ENCODE measurements at regions not wholly inside any gene's neighbourhood (a gene's known extent, or its start where the extent isn't known, plus 50 kb on each side); places are given as distances from the start of the nearest gene placed in this dataset.

DNA sequence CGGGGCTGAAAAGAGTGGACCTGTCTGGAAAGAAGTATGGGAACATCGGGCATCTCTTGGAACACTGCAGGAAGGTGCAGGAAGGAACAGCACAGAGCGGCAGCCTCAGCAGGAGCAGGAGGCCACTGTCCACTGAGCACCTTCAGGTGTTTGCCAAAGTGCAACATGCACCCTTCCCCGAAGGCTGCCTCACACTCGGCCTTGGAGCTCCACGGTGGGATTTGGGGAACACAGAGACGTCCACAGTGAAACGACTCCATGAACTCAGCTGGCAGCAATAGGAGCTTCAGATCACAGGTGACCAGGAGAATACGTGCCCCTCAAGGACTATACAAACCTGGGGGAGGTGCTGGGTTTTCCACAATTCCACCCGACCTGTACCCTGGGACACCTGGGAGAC is 140.3 kb upstream of the RET start:
- no peak overlapping the region for H4K5ac ChIP-seq (ENCODE audit: insufficient read length, low read depth, low read length)
- H3T11ph ChIP-seq (ENCODE audit: low read length): no peak overlapping the region
- no peaks in the 10 kb centered on the region for H3K9me3 ChIP-seq (ENCODE audit: control insufficient read depth, low read depth, low read length)
- peaks cover 47% of the 10 kb centered on the region for H3K27me3 Mint-ChIP-seq (ENCODE audit: low read depth)
- H3K4me3 Mint-ChIP-seq: no peak overlapping the region
- no peak overlapping the region for H4K8ac ChIP-seq (replicated peaks; ENCODE audit: insufficient read length, low read depth, low read length)
- no peak overlapping the region for H2BK20ac ChIP-seq (ENCODE audit: low read depth, low read length, poor library complexity, severe bottlenecking)
- no peak overlapping the region for H2BK5ac ChIP-seq (ENCODE audit: insufficient read length, low read length)
- H2BK120ac ChIP-seq (ENCODE audit: low read depth, low read length, poor library complexity, severe bottlenecking): no peak overlapping the region
- no peaks in the 10 kb centered on the region; a peak in 1 of 7 replicates for H3K36me3 Mint-ChIP-seq (ENCODE audit: insufficient read depth in 1 of 3, low read depth in 3 of 3)
- no peak overlapping the region for H3K4me2 ChIP-seq (ENCODE audit: insufficient read depth, insufficient read length, low read length)
- no peak overlapping the region for H3K4ac ChIP-seq (ENCODE audit: low read depth, low read length)
- DNase-seq: no peak
- no peaks in the 10 kb centered on the region for H3K79me1 ChIP-seq (ENCODE audit: insufficient read depth, low read depth, low read length, poor library complexity, severe bottlenecking)
- H2AFZ ChIP-seq (ENCODE audit: low read length): no peak overlapping the region
- no peaks in the 10 kb centered on the region for H3K79me2 ChIP-seq (ENCODE audit: insufficient read depth, low read length)
- no peak overlapping the region for H3K14ac ChIP-seq (ENCODE audit: insufficient read depth, low read length)
- H3K9me3 Mint-ChIP-seq: peaks cover 2% of the 10 kb centered on the region in 2 experiments; a peak in 3 of 5 replicates
- H2BK15ac ChIP-seq (ENCODE audit: low read depth, low read length): no peak overlapping the region
- H2BK12ac ChIP-seq (ENCODE audit: insufficient read length, low read depth, low read length): no peak overlapping the region
- H3K9ac ChIP-seq (ENCODE audit: extremely low read depth, insufficient read length, low read length): no peak overlapping the region
- H4K20me1 ChIP-seq (ENCODE audit: control insufficient read depth, insufficient read depth, insufficient read length): no peaks in the 10 kb centered on the region
- no peak overlapping the region for H3K23ac ChIP-seq (ENCODE audit: insufficient read length, low read depth, low read length)
- H3K23me2 ChIP-seq (ENCODE audit: insufficient read length, low read depth, low read length, poor library complexity, severe bottlenecking): peaks cover 11% of the 10 kb centered on the region
- WGBS (ENCODE audit: extremely low coverage, insufficient read length, low lambda C conversion rate): no CpG with 5 or more reads among the region's 10 CpGs
- peak overlapping the region in 1 of 3 experiments; percentile 40; a peak in 1 of 7 replicates for H3K27ac Mint-ChIP-seq
- no peaks in the 10 kb centered on the region; the same call in 1 of the 2 replicates for H3K27me3 ChIP-seq (ENCODE audit: insufficient read depth, low read length)
- H3K27ac ChIP-seq (ENCODE audit: insufficient read length, low read depth, low read length): no peak overlapping the region
- H3K4me1 Mint-ChIP-seq: peaks cover 15 to 16% of the 10 kb centered on the region in 2 experiments
- TF ChIP-seq, protein P1, sequence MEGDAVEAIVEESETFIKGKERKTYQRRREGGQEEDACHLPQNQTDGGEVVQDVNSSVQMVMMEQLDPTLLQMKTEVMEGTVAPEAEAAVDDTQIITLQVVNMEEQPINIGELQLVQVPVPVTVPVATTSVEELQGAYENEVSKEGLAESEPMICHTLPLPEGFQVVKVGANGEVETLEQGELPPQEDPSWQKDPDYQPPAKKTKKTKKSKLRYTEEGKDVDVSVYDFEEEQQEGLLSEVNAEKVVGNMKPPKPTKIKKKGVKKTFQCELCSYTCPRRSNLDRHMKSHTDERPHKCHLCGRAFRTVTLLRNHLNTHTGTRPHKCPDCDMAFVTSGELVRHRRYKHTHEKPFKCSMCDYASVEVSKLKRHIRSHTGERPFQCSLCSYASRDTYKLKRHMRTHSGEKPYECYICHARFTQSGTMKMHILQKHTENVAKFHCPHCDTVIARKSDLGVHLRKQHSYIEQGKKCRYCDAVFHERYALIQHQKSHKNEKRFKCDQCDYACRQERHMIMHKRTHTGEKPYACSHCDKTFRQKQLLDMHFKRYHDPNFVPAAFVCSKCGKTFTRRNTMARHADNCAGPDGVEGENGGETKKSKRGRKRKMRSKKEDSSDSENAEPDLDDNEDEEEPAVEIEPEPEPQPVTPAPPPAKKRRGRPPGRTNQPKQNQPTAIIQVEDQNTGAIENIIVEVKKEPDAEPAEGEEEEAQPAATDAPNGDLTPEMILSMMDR (conservative IDR thresholded peaks at IDR 0.05): no peak
- no peak overlapping the region for H3K18ac ChIP-seq (ENCODE audit: insufficient read length, low read depth, low read length)
- no peaks in the 10 kb centered on the region for H3K4me1 ChIP-seq (ENCODE audit: insufficient read depth, low read length)
- no peak overlapping the region for H4K91ac ChIP-seq (ENCODE audit: insufficient read length, low read depth, low read length)
- no peak overlapping the region for H3K56ac ChIP-seq (ENCODE audit: insufficient read length, low read depth, low read length)
- H2AK5ac ChIP-seq (ENCODE audit: insufficient read length, low read length): no peak overlapping the region

All from H9 (cell line).